OCI-M2 (cell line): ENCODE measurements at regions not wholly inside any gene's neighbourhood (a gene's known extent, or its start where the extent isn't known, plus 50 kb on each side); places are given as distances from the start of the nearest gene placed in this dataset.

Source experiments
- DNase-seq: peaks from one replicate; lab custom pipeline; 2025; ENCODE audit not compliant: unreplicated experiment; lab: John Stamatoyannopoulos, UW

DNA sequence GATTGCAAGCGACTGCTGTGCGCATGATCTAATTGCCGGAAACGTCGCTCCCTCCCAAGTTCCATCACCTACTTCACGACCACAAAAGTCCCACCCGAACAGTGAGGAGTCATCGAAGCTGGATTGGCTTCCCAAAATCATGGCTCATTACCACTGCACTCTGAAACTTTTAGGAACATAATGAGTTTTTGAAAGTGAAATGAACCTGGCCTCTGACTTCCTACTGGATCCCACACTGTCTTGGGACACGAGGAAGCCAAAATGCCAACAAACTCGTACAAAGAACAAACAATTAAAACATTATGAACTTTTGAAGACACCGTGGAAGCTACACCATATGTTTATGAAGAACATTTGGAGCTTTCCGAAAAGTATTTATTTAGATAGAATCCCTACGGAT, 334.8 kb upstream of the TMPO start:
- no peak for DNase-seq

DNA sequence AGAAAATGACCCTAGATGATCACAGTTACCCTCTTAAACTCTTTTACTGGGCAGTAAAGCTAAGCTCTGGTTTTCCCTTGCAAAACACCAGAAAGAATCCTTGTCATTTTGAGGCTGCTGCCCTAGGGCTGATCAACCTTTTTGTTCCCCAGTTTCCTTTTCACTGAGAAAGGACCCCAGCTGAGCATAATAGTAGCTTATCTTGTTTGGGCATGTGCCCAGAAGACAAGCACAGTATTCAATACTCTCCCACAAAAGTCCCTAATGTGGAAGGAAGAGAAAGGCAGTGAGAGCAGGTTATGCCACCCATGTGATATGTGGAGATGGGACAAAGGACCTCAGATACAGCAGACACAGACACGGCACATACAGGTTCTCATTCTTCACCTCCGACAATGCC, 332.6 kb upstream of the TMPO start:
- no peak for DNase-seq

DNA sequence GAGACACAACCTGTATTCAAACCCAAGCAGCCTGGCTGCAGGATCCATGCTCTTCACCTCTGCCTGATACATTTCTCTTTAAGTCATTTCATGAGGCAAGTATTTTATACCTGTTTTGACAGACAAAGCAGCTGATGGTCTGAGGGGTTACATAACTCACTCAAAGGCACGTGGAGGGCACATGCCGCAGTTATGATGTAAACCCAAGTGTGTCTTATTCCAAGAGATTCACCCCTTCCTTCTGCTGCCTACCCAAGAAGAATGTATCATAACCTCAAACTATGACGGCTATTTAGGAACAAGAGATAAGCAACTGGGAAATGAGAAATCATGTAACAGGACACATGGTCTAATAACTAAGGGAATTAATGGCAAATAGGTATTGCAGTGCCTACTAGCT, 329.8 kb upstream of the TMPO start:
- DNase-seq, result no peak

DNA sequence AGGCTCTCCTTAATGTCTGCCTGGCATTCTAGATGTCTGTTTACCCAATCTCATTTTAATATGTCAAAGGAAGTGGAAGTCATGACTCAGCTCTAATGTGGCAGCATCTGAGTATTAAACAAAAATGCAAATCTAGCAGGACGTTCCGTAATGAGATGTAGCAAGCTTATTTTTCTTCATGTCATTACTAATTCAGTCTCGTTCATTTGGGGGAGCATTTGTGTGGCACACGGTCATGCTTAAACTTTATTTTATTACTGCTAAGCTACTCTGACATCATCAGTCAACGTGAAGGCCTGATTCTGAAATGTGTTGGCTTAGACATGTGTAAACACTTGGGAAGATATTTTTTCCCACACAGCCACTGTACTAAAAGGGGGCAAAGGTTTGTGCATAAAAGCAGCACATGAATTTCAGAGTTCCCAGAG, 326.7 kb upstream of the TMPO start:
- DNase-seq, result no peak

DNA sequence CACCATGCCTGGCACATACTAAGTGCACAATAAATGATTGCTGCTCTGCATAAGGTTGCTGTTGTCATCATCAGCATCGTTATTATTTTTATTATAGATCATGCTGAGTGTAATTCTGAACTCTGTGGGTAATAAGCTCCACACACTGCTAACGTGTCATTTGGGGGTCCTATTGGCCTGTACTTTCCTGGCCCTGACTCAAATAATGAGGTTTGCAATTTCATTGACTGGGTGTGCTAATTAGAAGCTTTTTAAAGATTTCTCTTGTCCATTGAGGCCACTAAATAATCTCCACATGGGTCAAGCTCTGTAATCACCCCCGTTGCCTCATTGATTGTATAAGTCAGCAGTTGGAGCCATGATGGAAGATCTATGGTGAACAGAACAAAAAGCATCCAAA, 320.8 kb upstream of the TMPO start:
- no peak for DNase-seq

DNA sequence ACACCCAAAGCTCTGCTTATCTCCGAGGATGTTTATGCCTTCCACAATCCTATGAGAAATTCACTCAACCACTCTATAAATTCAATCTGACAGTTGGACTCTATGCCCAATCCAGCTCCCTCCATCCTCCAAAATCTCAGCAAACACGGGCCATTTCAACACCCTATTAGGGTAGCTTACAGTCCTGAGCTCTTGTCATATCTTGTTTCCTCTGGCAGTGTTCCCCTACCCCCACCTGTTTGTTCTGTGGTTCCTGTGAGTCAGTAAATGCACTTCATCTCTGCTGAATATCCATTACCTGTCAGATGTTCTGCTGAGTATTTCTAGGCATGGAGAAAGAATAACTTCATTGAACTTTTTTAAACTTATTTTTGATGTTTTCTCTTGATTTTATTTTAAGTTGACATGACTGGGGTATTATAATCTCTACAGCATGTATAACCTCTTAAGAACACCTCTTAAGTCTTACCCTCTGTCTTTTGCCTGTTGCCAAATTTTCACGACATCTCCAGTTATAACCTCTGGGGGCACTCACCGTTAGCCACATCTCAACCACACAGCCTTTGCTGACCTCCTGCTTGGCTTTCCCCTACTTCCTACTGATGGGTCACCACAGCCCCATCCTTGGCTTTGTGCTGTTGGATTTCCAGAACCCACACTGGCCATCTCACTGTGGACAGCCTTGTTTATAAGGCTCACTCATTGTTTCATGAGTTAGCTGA, 317.0 kb upstream of the TMPO start:
- DNase-seq, result no peak

DNA sequence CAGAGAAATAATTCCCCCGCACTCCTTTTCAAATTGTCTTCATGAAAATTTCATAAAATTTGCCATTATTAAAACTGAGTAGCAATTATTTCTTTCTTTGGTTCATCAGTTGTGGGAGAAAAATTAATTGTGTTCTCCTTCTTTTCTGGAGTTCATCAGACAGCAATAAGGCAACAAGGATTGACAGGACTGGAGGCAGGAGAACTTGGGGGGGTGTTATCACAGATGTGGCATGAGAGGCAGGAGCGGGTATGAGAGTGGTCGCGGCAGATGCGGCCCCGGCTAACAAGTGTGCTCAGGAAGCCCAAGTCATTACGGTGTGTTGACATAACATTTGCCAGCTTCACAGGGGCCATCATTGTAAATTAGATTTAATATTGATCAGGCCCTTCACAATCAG, 306.6 kb upstream of the TMPO start:
- no peak for DNase-seq

DNA sequence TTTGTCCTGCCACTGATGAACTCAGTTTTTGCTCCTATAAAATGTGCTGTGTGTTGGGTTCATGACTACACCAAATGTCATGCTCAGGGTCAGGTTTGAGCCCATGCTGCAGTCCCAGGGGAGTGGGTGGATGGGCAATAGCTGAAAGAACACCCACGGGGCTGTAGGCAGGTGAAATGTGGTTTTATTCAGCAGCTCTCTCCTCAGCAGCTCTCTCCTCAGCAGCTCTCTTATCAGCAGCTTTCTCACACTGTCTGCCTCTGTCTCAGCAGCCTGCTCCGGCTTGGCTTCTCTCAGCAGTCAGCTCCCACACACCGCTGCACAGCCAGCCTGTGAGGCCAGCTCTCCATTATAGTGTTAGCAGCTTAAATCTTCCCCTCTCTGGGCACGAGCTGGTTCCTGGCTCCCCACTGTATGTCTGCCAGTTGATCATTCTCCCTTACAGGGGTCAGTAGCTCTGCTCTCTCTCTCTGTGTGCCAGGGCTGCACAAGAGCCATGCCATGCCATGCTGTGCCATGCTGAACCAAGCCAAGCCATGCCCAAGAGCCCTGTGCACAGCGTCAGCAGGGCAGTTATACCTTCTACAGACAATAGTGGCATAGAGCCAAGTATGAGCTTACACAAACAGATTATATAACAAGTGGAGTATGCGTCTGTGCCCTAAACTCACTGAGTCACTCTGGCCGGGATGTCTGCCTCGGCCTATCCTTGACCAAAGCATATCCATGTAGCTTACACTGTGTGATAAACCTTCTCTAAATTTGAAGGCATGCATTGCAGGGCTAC, 303.3 kb upstream of the TMPO start:
- no peak for DNase-seq

DNA sequence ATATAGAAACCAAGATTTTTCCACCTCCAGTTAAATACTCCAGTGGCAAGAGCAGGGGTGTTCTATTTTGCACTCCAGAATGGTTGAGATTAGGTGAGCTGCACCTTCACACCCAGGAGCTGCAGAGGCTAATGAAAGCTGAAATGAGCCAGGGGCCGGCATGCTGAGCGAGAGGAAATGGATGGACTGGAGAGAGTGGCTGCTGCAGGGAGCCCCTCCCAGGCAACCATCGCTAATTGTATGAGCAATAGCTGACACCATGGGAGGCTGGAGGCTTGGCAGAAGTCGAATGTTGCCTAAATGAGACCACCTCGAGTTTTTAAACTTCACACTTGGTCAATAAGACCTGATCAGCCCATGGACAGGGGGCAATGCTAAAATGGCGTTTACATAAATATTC, 301.8 kb upstream of the TMPO start:
- no peak for DNase-seq

DNA sequence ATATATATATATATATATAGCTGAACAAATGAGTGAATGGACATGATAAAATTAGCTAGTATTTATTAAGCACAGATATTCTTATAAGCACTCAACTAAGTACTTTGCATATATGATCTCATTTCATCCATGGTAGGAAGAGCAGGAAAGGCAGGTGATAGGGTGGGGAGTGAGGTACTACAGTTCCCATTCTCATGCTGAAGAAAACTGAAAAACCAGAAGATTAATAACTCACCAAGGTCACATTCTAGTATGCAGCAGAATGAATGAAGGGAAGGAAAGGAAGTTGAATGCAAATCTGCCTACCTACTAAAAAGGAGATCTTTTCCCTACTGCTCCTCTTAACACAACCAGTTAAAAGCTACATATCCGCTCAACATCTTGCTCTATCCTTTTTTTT, 298.1 kb upstream of the TMPO start:
- no peak for DNase-seq

DNA sequence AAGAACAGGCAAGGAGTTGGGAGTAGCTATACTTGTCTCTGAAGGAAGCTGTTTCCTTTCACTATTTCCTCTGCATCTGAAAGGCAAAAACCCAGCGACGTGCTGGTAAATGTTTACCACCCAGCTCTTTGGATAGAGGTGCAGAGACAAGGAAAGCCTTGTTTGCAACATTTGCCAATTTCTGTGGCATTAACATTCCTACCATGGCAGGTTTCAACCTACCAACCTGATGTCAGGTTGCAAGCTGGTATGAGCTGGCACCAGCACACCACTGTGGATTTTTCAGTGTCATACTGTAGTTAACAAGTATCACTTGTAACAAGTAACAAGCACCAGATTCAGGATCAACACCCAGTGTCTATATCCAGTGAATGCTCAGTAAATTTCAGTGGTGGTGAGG, 294.8 kb upstream of the TMPO start:
- no peak for DNase-seq

DNA sequence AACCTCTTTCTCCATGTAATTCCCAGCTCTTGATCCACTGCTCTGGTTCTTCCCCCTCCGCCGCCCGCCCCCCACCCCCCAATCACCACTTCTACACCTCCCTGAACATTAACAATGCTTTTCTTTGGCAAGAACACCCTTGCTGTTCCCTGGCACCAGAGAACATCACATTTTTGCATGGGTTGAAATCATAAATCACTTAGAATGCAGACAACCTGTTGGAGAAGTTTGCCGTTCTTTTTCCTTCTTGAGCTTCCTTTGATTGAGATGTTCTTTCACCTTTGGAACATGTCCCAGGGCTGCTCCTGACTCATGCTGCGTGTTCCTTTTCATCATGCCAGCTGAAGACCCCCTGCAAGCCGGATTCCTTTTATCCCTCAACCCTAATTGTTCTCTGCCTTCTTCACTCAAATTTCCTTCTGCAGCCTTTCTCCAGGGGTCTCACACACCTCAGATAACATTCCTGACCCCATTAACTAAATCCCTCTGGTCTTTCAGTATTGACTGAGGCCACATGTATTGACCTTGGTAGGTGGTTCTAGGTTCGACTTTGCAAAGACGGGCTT, 294.1 kb upstream of the TMPO start:
- no peak for DNase-seq

DNA sequence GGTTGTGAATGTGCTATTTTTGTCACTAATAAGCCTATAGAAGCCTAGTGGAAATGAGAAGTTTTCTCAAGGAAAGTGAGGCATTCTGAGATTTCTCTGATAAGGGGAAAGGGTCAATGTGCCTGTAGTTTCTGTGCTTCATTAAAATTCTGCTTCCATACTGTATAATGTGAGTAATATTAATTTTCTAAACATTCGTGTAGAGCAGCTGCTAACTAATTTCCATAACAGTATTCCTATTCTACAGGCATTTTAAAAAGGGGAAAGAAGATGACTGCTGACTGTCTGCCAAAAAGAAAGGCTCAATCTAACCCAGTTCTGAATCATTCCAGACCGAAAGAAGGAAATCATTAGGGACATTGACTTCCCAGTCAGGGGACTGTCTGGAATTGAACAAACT, 293.3 kb upstream of the TMPO start:
- DNase-seq, result no peak

DNA sequence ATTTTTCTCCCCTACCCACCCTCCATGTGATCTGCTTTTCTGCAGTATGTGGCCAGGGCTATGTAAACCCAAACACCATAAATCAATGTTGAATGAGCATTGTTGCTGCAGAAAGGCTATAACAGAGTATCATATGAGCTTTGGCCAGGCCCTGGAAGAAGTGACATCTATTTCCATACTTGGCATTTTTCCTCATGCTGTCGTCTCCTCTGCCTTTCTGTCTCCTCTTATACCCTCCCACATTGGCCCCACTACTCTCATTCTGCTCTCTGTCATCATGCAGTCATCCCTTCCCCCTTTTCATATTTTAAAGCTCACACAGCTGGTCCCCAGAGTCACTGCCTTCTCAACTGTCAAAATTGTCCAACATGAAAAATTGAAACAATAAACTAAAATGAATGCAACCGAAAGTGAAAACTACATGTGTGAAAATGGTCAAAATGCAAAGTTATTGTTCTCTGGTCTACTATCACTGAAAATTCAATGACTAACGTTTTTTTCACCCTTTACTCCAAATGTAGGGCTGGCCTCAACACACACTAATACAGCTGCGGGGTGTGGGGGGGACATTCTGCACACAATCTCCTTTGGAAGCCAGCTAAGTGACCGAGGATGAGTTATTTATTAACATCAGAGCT, 290.7 kb upstream of the TMPO start:
- DNase-seq, result no peak

DNA sequence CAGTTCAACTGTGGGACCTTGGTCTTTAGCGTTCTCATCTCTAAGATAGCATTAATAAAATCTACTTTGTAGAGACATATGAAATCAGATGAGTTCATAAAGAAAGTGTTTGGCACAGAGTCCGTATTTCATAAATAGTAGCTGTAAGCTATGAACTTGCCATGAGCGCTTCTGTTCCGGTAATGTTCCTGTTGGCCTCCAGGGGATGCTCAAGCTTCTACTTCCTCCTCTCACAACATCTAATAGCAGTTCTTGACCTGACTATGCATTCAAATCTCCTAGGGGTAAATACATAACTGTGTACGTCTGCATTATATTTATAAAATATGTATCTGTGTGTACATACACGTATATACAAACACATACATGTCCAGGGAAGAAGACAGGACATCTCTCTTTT, 288.2 kb upstream of the TMPO start:
- no peak for DNase-seq

DNA sequence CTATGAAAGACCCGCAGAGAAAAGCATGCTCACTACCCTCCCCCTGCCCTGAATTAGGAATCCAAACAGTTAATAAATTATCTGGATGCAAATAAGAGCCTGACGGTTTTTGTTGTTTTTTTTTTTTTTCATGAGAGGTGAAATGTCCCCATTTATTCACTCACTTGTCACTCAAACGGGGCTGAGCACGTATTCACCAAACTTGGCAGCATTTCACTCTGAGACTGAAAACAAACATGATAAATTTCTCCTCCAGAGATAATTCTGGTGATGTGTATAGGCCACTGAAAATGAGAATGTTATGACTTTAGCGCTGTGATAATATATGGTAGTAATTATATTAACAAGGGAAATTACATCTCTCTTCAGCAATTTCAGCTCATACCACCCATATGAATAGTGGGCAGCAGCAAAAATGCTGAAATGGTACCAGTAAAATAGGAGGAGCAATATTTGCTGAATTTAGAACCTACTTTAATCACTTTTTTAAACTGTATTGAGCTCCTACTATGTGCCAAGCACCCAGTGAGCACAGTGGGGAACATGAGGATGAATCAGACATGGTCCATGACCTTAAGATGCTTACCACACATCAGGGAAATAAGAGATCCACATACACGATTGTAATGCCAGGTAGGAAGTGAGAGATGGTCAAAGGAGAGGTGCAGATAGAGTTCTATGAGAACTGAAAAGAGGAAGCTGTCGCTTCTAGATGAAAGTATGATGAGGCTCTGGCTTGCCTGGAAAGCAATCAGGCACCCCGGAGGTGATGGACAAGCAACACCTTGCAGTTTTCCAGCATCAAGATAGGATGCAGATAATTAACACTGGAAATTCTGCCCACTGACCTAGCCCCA, 286.5 kb upstream of the TMPO start:
- no peak for DNase-seq

DNA sequence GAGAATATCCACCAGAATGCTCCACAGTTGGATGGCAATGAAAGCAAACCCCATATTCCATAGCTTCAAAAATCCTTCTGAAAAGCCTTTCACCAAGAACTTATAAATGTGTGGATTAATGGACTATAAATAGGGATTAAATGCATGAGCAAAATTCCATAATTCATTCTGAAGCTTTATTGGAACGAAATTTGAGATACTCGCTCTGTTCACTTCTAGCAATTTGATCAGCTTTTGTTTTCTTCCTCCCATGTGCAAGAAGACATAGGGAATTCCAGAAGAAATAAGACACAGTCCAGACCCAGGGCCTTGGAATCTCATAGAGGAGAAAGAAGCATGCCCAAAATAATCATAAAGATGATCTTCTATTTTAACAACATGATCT, 285.9 kb upstream of the TMPO start:
- no peak for DNase-seq

DNA sequence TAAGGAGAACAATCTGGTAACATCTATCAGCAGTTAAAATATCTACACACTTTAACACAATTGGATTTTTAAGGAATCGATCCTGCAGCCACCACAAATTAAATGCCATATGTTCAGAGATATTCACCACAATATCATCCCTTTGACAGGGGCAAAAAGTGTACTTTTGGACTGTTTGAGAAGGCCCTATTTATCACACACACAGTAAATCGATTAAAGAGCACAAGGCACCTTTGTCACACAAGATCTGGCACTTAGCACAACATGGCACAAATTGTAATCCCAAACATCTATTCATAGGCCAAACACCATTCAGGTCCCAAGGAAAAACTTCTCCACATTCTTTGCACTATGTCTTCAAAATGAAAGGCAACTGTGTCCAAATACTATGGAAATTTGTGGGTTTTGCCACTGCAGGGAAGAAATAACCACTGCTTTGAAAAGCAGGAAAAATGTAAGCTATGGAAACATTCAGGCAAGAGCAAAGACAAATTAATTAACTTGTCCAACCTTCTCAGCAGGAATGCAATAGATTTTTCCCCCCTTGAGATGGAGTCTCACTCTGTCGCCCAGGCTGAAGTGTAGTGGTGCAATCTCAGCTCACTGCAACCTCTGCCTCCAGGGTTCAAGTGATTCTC, 282.5 kb upstream of the TMPO start:
- DNase-seq, result no peak

DNA sequence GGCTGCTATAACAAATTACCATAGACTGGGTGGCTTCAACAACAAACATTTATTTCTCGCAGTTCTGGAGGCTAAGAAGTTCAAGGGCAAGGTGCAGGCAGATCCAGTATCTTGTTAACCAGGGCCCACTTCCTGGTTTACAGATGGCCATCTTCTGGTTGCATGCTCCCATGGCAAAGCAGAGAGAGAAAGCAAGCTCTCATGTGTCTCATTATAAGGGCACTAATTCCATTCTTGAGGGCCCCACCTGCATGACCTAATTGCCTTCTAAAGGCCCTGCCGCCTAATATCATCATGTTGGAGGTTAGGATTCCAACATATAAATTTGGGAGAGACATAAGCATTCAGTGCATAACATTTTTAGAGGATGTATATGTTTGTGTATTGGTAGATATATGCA, 280.1 kb upstream of the TMPO start:
- DNase-seq, result no peak

DNA sequence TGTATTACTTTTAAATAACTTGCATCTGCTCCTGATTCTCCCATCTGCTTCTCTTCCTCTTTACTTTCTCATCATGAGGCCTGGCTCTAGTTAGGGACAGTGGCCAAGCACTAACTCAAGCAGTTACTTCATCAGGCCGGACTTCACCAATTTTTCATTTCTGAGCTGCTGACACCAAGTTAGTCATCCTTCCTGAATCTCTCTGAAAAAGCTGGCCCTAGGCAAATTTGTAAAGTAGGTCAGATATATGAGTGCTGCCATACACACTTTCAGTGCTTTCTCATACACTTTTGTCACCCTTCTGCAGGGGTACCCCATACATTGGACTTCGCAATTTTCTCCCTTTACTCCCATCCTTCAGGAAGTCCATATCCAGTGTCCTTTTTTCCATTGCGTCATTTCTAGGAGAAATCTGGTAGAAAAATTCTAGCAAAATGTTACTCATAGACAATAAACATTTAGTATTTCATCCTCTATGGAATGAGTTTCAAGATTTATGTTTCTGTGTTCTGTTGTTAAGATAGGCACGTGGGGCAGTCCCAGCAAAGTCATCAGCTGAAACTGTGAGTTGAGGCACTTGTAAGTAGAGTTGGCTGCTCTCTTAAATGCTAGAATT, 276.8 kb upstream of the TMPO start:
- DNase-seq, result no peak
